ENCODE measurements at regions not wholly inside any gene's neighbourhood (a gene's known extent, or its start where the extent isn't known, plus 50 kb on each side); places are given as distances from the start of the nearest gene placed in this dataset.

GRCh38 chr6:17226786-17227233 lies 54.4 kb upstream of the RBM24 start:
- DNase-seq (ENCODE audit: low spot score): peak; percentile 29

- no peak for DNase-seq (ENCODE audit: low spot score)
These were observed 53.8 kb upstream of the RBM24 start for GRCh38 chr6:17227403-17227802.
